H1 (cell line): ENCODE measurements at regions not wholly inside any gene's neighbourhood (a gene's known extent, or its start where the extent isn't known, plus 50 kb on each side); places are given as distances from the start of the nearest gene placed in this dataset.

Source experiments
- CTCF ChIA-PET: fragments of 300-600 bp; sonication (Branson Sonifier 250); formaldehyde crosslinking; loops from one replicate; lab custom pipeline; 2021; ENCODE audit not compliant: partially characterized antibody; lab: Charles Lee
- POLR2A ChIA-PET: fragments of 300-600 bp; sonication (Branson Sonifier 250); formaldehyde crosslinking; loops from one replicate; lab custom pipeline; 2021; ENCODE audit warnings: inconsistent platforms; ENCODE audit not compliant: partially characterized antibody; lab: Charles Lee
- DNase-seq, 2 experiments: peaks; one replicate each; pipeline versions ENCODE4 v3.0.0 to v3.0.0-alpha.2; 2010 to 2022; ENCODE audit warnings: low spot score in 2 of 2, low read depth in 1 of 2, mixed read lengths in 1 of 2
- FAIRE-seq: peaks from 2 replicates; lab custom pipeline; 2011; peaks lifted over from hg19 to GRCh38; lab: Jason Lieb, UNC
- H2AFZ ChIP-seq: 2 replicates; pipeline ENCODE4 v1.8.1; 2012; ENCODE audit warnings: low read length, inconsistent platforms
- H2AK5ac ChIP-seq: 2 replicates; pipeline ENCODE4 v1.6.1; 2013; ENCODE audit warnings: low read depth, low read length
- H2BK120ac ChIP-seq: replicated peaks from 2 replicates; pipeline ENCODE3; 2013; ENCODE audit warnings: low read depth, low read length, inconsistent platforms
- H2BK12ac ChIP-seq: 2 replicates; pipeline ENCODE4 v1.6.1; 2013; ENCODE audit warnings: low read depth, low read length
- H2BK15ac ChIP-seq: 2 replicates; pipeline ENCODE4 v1.6.1; 2013; ENCODE audit warnings: low read length
- H2BK20ac ChIP-seq: 2 replicates; pipeline ENCODE4 v1.6.1; 2013; ENCODE audit warnings: low read length
- H2BK5ac ChIP-seq: 2 replicates; pipeline ENCODE4 v1.6.1; 2013; ENCODE audit warnings: low read depth, low read length
- H3K14ac ChIP-seq: 2 replicates; pipeline ENCODE4 v1.6.1; 2013; ENCODE audit warnings: inconsistent platforms; ENCODE audit not compliant: insufficient read length
- H3K18ac ChIP-seq: 2 replicates; pipeline ENCODE4 v1.6.1; 2013; ENCODE audit warnings: low read length; ENCODE audit errors: extremely low read depth
- H3K23ac ChIP-seq: 2 replicates; pipeline ENCODE4 v1.6.1; 2013; ENCODE audit warnings: inconsistent platforms; ENCODE audit not compliant: insufficient read length
- H3K23me2 ChIP-seq: 2 replicates; pipeline ENCODE4 v1.6.1; 2013; ENCODE audit warnings: low read depth, low read length
- H3K27ac ChIP-seq: 2 replicates; pipeline ENCODE4 v1.6.1; 2011; ENCODE audit warnings: low read depth, low read length, inconsistent platforms
- H3K27me3 ChIP-seq, 4 experiments: replicated peaks in 1 of 4; 1 replicate in 1 of 4; 2 replicates in 3 of 4; pipeline versions ENCODE4 v1.6.1 to v1.8.1; 2011 to 2013; ENCODE audit warnings: low read length in 3 of 4, mild to moderate bottlenecking in 3 of 4, inconsistent platforms in 2 of 4, mixed read lengths in 2 of 4, moderate library complexity in 1 of 4; ENCODE audit not compliant: control insufficient read depth in 3 of 4, insufficient read depth in 3 of 4; ENCODE audit errors: extremely low read depth in 1 of 4
- H3K36me3 ChIP-seq, 4 experiments: 2 replicates each; pipeline versions ENCODE4 v1.6.1 to v1.8.1; 2011 to 2013; ENCODE audit warnings: mild to moderate bottlenecking in 4 of 4, low read length in 3 of 4, moderate library complexity in 2 of 4, control low read depth in 1 of 4, inconsistent platforms in 1 of 4; ENCODE audit not compliant: insufficient read depth in 4 of 4, control insufficient read depth in 2 of 4
- H3K4ac ChIP-seq: replicated peaks from 2 replicates; pipeline ENCODE3; 2013; ENCODE audit warnings: low read length, low read depth, mixed read lengths, inconsistent platforms; ENCODE audit not compliant: insufficient read length
- H3K4me1 ChIP-seq, 4 experiments: replicated peaks in 1 of 4; 1 replicate in 1 of 4; 2 replicates in 3 of 4; pipeline versions ENCODE4 v1.6.1 to v1.8.1; 2011 to 2013; ENCODE audit warnings: low read length in 3 of 4, inconsistent platforms in 2 of 4, mixed read lengths in 1 of 4; ENCODE audit not compliant: insufficient read depth in 4 of 4, control insufficient read depth in 3 of 4
- H3K4me2 ChIP-seq, 2 experiments: 2 replicates each; pipeline versions ENCODE4 v1.6.1 to v1.8.1; 2011 to 2013; ENCODE audit warnings: low read depth in 2 of 2, low read length in 2 of 2, control low read depth in 1 of 2, inconsistent platforms in 1 of 2, mild to moderate bottlenecking in 1 of 2; ENCODE audit not compliant: insufficient read depth in 1 of 2
- H3K4me3 ChIP-seq, 4 experiments: fragments of 200-600, 300-600 bp in 1 of 4; sonication (generic), shearing (Covaris generic), sonication (Bioruptor Twin) in 1 of 4; 2 replicates each; pipeline versions ENCODE4 v1.5.1 to v1.8.1; 2011 to 2016; ENCODE audit warnings: low read length in 4 of 4, low read depth in 3 of 4, control low read depth in 2 of 4, inconsistent platforms in 2 of 4, mild to moderate bottlenecking in 2 of 4, mixed read lengths in 1 of 4, moderate library complexity in 1 of 4; ENCODE audit not compliant: insufficient read depth in 2 of 4; ENCODE audit errors: extremely low read depth in 1 of 4
- H3K56ac ChIP-seq: replicated peaks from 2 replicates; pipeline ENCODE3; 2013; ENCODE audit warnings: low read depth, mild to moderate bottlenecking, mixed read lengths, low read length, inconsistent platforms; ENCODE audit not compliant: insufficient read length
- H3K79me1 ChIP-seq: 2 replicates; pipeline ENCODE4 v1.6.1; 2013; ENCODE audit warnings: low read depth, low read length, control low read depth
- H3K79me2 ChIP-seq, 2 experiments: 2 replicates each; pipeline versions ENCODE4 v1.6.1 to v1.8.1; 2012 to 2013; ENCODE audit warnings: low read length in 2 of 2, mild to moderate bottlenecking in 2 of 2, inconsistent platforms in 1 of 2; ENCODE audit not compliant: insufficient read depth in 2 of 2, control insufficient read depth in 1 of 2
- H3K9ac ChIP-seq, 4 experiments: replicated peaks in 1 of 4; 1 replicate in 1 of 4; 2 replicates in 3 of 4; pipeline versions ENCODE4 v1.6.1 to v1.8.1; 2011 to 2013; ENCODE audit warnings: low read depth in 3 of 4, low read length in 3 of 4, control low read depth in 2 of 4, mild to moderate bottlenecking in 2 of 4, moderate library complexity in 2 of 4, inconsistent platforms in 1 of 4; ENCODE audit errors: extremely low read depth in 1 of 4
- H3K9me3 ChIP-seq, 2 experiments: 2 replicates each; pipeline versions ENCODE4 v1.6.1 to v1.8.1; 2012 to 2013; ENCODE audit warnings: mild to moderate bottlenecking in 2 of 2, moderate library complexity in 2 of 2, control low read depth in 1 of 2, inconsistent platforms in 1 of 2, low read depth in 1 of 2, low read length in 1 of 2, mixed read lengths in 1 of 2; ENCODE audit not compliant: insufficient read depth in 2 of 2
- H4K20me1 ChIP-seq, 2 experiments: replicated peaks in 1 of 2; 2 replicates each; pipeline versions ENCODE3 to v1.8.1; 2011 to 2013; ENCODE audit warnings: inconsistent platforms in 2 of 2, low read length in 2 of 2, mild to moderate bottlenecking in 1 of 2; ENCODE audit not compliant: insufficient read depth in 2 of 2, control insufficient read depth in 1 of 2
- H4K5ac ChIP-seq: 2 replicates; pipeline ENCODE4 v1.6.1; 2013; ENCODE audit warnings: low read length, low read depth, mixed read lengths, inconsistent platforms; ENCODE audit not compliant: insufficient read length
- H4K8ac ChIP-seq: 2 replicates; pipeline ENCODE4 v1.8.0; 2013; ENCODE audit warnings: mild to moderate bottlenecking, moderate library complexity, low read length, inconsistent platforms; ENCODE audit not compliant: insufficient read depth; ENCODE audit errors: extremely low read depth
- H4K91ac ChIP-seq: replicated peaks from 2 replicates; pipeline ENCODE3; 2013; ENCODE audit warnings: low read length, mixed read lengths, inconsistent platforms; ENCODE audit not compliant: insufficient read length
- CEBPB ChIP-seq: IDR thresholded peaks from 2 replicates; pipeline ENCODE4 v1.6.1; 2012; ENCODE audit warnings: low read depth, low read length
- WGBS, 2 experiments: shearing (Covaris generic) in 1 of 2; methylation state at CpG; one replicate each; pipeline versions ENCODE4 v1.1.6 to v1.1.7; 2013 to 2015; ENCODE audit warnings: low lambda C conversion rate in 2 of 2, mixed read lengths in 2 of 2, inconsistent platforms in 1 of 2, low coverage in 1 of 2, missing lambda C conversion rate in 1 of 2; ENCODE audit not compliant: insufficient replicate concordance in 2 of 2, insufficient coverage in 1 of 2, insufficient read length in 1 of 2; ENCODE audit errors: extremely low coverage in 1 of 2, missing lambda C conversion rate in 1 of 2; 5-methylcytosine and 5-hydroxymethylcytosine counted together

- H3K79me1 ChIP-seq = no peaks in the 10 kb centered on the region
- no peak for TF ChIP-seq CEBPB
- H4K91ac ChIP-seq = no peak overlapping the region
- no peak overlapping the region for H2BK5ac ChIP-seq
- no peak overlapping the region for H4K8ac ChIP-seq
- no peak overlapping the region for H3K14ac ChIP-seq
- H3K4me1 ChIP-seq = peaks cover 0 to 9% (median 5%) of the 10 kb centered on the region in 4 experiments; a peak in 6 of 7 replicates
- H2AK5ac ChIP-seq = no peak overlapping the region
- H3K4me3 ChIP-seq = no peak overlapping the region
- H2BK12ac ChIP-seq = no peak overlapping the region
- ChIA-PET CTCF (no interaction called here), POLR2A (no interaction called here)
- H2BK120ac ChIP-seq = no peak overlapping the region
- WGBS, 2 experiments = 92% methylated on average over 11 of the region's 11 CpGs; no CpG with 5 or more reads in 1 of the 2 experiments
- no peak overlapping the region for H4K5ac ChIP-seq
- no peak for FAIRE-seq
- H3K18ac ChIP-seq = no peak overlapping the region
- no peak overlapping the region for H3K56ac ChIP-seq
- H3K4ac ChIP-seq = no peak overlapping the region
- no peaks in the 10 kb centered on the region for H3K9me3 ChIP-seq
- no peak for DNase-seq
- H3K23ac ChIP-seq = no peak overlapping the region
- H3K79me2 ChIP-seq = no peaks in the 10 kb centered on the region
- H3K23me2 ChIP-seq = no peaks in the 10 kb centered on the region
- H2BK15ac ChIP-seq = no peak overlapping the region
- no peak overlapping the region for H2BK20ac ChIP-seq
- no peaks in the 10 kb centered on the region for H4K20me1 ChIP-seq
- no peaks in the 10 kb centered on the region for H3K36me3 ChIP-seq
- H3K27ac ChIP-seq = no peak overlapping the region
- H3K27me3 ChIP-seq = no peaks in the 10 kb centered on the region; a peak in 1 of 7 replicates
- H2AFZ ChIP-seq = no peak overlapping the region
- H3K4me2 ChIP-seq = no peak overlapping the region
- no peak overlapping the region for H3K9ac ChIP-seq
Observed at GRCh38 chr2:239827523-239827890, 197.6 kb downstream of the NDUFA10 start.
